ENCODE measurements at regions not wholly inside any gene's neighbourhood (a gene's known extent, or its start where the extent isn't known, plus 50 kb on each side); places are given as distances from the start of the nearest gene placed in this dataset.
"Not testable (repeated sequence)": the region's sequence is repeated elsewhere in the genome, so short reads cannot be mapped to it uniquely, and the experiment has no call there.

DNA sequence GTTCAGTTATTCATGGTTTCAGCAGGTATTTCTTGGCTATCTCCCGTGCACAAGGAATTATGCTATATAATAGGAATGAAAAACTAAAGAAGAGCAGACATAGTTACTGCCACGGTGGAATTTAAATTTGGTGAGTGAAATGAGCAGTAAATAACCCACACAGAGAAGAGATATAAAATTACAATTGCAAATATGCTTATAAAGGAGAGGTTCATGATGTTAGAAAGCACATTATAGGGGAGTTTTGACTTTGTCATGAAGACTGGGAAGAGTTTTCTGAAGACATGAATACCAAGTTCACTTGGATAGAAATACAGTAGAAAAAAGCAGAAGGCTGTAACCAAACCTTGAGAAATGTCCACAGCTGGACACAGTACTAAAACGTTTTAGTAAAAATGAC, 712.0 kb upstream of the AADAT start:
- TF ChIP-seq PAX5 (IDR thresholded peaks at IDR 0.05; ENCODE audit: insufficient read depth, low read length, severe bottlenecking) (no peak), POLR2AphosphoS5 (IDR thresholded peaks at IDR 0.05; ENCODE audit: low read depth, low read length) (no peak), POU2F2 (IDR thresholded peaks at IDR 0.05; ENCODE audit: low read depth, low read length) (no peak), SPI1 (IDR thresholded peaks at IDR 0.05; ENCODE audit: low read depth, low read length) (no peak), TAF1 (IDR thresholded peaks at IDR 0.05; ENCODE audit: low read depth, low read length) (no peak), POLR2A (IDR thresholded peaks at IDR 0.05; ENCODE audit: low read depth, low read length) (no peak)
- DNase-seq (ENCODE audit: insufficient read length, low spot score) (no peak), FAIRE-seq (no peak)

DNA sequence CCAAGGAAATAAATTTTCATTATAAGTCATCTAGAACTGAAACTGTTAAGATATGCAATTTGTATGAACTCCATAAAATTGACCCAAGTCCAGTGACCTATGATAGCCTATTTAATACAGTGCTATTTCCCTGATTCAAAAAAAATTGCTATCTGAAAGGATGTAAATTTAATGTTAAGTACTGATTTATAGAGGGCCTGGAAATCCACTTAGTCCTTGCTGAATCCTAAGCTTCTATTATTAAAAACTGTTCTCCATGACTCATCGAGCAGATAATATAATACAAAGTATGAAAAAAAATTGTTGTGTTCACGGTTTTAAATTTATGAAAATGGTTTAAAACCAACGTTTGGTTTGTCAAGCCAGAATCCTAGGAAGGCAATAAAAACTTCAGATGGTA, 704.8 kb upstream of the AADAT start:
- TF ChIP-seq SPI1 (IDR thresholded peaks at IDR 0.05; ENCODE audit: low read depth, low read length) (no peak), POU2F2 (IDR thresholded peaks at IDR 0.05; ENCODE audit: low read depth, low read length) (no peak), PAX5 (IDR thresholded peaks at IDR 0.05; ENCODE audit: insufficient read depth, low read length, severe bottlenecking) (no peak), POLR2AphosphoS5 (IDR thresholded peaks at IDR 0.05; ENCODE audit: low read depth, low read length) (no peak), POLR2A (IDR thresholded peaks at IDR 0.05; ENCODE audit: low read depth, low read length) (no peak), TAF1 (IDR thresholded peaks at IDR 0.05; ENCODE audit: low read depth, low read length) (no peak)
- no peak for FAIRE-seq
- DNase-seq (ENCODE audit: insufficient read length, low spot score) = no peak

DNA sequence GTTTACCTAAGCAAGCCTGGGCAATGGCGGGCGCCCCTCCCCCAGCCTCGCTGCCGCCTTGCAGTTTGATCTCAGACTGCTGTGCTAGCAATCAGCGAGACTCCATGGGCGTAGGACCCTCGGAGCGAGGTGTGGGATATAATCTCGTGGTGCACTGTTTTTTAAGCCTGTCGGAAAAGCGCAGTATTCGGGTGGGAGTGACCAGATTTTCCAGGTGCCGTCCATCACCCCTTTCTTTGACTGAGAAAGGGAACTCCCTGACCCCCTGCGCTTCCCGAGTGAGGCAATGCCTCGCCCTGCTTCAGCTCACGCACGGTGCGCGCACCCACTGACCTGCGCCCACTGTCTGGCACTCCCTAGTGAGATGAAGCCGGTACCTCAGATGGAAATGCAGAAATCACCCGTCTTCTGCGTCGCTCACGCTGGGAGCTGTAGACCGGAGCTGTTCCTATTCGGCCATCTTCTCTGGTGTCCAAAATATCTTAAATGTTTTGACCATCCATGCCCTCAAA, 698.8 kb upstream of the AADAT start:
- DNase-seq (ENCODE audit: insufficient read length, low spot score); FAIRE-seq: not testable (repeated sequence)

DNA sequence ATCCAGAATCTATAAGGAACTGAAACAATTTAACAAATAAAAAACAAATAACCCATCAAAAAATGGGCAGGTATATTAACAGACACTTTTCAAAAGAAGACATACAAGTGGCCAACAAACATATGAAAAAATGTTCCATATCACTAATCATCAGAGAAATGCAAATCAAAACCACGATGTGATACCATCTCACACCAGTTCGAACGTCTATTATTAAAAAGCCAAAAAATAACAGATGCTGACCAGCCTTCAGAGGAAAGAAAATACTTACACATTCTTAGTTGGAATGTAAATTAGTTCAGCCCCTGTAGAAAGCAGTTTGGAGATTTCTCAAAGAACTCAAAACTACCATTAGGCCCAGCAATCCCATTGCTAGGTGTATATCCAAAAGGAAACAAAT, 687.9 kb upstream of the AADAT start:
- no peak for DNase-seq (ENCODE audit: insufficient read length, low spot score)
- no peak for FAIRE-seq
- no peak for TF ChIP-seq POLR2AphosphoS5 (IDR thresholded peaks at IDR 0.05; ENCODE audit: low read depth, low read length)
- no peak for TF ChIP-seq TAF1 (IDR thresholded peaks at IDR 0.05; ENCODE audit: low read depth, low read length)
- TF ChIP-seq SPI1 (IDR thresholded peaks at IDR 0.05; ENCODE audit: low read depth, low read length) = no peak
- no peak for TF ChIP-seq POU2F2 (IDR thresholded peaks at IDR 0.05; ENCODE audit: low read depth, low read length)
- TF ChIP-seq PAX5 (IDR thresholded peaks at IDR 0.05; ENCODE audit: insufficient read depth, low read length, severe bottlenecking) = no peak
- TF ChIP-seq POLR2A (IDR thresholded peaks at IDR 0.05; ENCODE audit: low read depth, low read length) = no peak

GRCh38 chr4:170776983-170777382, 687.2 kb upstream of the AADAT start:
- TF ChIP-seq SPI1 (IDR thresholded peaks at IDR 0.05; ENCODE audit: low read depth, low read length) (no peak), POLR2A (IDR thresholded peaks at IDR 0.05; ENCODE audit: low read depth, low read length) (no peak), PAX5 (IDR thresholded peaks at IDR 0.05; ENCODE audit: insufficient read depth, low read length, severe bottlenecking) (no peak), POU2F2 (IDR thresholded peaks at IDR 0.05; ENCODE audit: low read depth, low read length) (no peak), POLR2AphosphoS5 (IDR thresholded peaks at IDR 0.05; ENCODE audit: low read depth, low read length) (no peak), TAF1 (IDR thresholded peaks at IDR 0.05; ENCODE audit: low read depth, low read length) (no peak)
- no peak for FAIRE-seq
- no peak for DNase-seq (ENCODE audit: insufficient read length, low spot score)

GRCh38 chr4:170775851-170776250, 686.1 kb upstream of the AADAT start:
- no peak for TF ChIP-seq PAX5 (IDR thresholded peaks at IDR 0.05; ENCODE audit: insufficient read depth, low read length, severe bottlenecking)
- no peak for TF ChIP-seq SPI1 (IDR thresholded peaks at IDR 0.05; ENCODE audit: low read depth, low read length)
- no peak for TF ChIP-seq POU2F2 (IDR thresholded peaks at IDR 0.05; ENCODE audit: low read depth, low read length)
- TF ChIP-seq TAF1 (IDR thresholded peaks at IDR 0.05; ENCODE audit: low read depth, low read length) = no peak
- no peak for TF ChIP-seq POLR2A (IDR thresholded peaks at IDR 0.05; ENCODE audit: low read depth, low read length)
- TF ChIP-seq POLR2AphosphoS5 (IDR thresholded peaks at IDR 0.05; ENCODE audit: low read depth, low read length) = no peak
- FAIRE-seq = no peak
- no peak for DNase-seq (ENCODE audit: insufficient read length, low spot score)

DNA sequence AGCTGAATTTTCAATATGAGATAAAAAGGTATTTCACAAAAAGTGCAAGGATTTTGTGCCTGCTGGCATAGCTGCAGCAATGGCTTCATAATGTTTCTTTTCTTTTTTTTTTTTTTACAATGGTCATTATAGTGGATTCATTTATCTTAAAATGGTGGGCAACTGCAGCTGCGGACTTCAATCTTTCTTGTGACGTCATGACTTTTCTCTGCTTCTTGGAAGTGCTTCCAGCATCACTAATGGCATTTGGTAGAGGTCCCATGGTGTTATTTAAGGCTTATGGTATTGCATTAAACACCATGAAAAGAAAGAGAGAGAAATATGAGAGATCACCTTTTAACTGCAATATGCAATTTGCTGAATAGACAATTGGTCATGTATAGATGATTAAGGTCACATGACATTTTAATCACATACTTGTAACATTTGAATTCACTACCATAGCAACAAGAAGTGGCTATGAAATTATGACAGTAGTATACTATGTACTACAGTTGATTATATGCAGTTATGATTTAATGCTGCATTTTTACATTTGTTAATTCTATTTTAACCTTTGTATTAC, 684.0 kb upstream of the AADAT start:
- no peak for DNase-seq (ENCODE audit: insufficient read length, low spot score)
- no peak for TF ChIP-seq POU2F2 (IDR thresholded peaks at IDR 0.05; ENCODE audit: low read depth, low read length)
- FAIRE-seq = no peak

DNA sequence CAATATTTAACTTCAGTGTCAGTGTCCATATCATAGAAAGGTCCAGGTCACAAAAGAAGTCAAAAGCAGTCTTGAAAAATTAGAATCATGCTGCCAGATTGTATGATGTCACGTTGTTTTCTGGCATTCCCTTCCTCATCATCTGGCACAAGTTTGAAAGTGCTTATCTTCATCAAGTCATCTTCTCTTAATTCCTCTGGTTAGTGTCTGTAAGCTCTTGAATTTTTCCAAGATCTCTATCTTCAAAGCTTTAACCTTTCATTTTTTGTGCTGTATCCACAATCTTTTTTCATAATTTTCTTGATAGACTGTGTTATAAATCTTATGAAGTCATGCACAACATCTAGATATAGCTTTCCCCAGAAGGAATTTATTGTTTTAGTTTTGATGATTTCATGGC, 682.7 kb upstream of the AADAT start:
- DNase-seq (ENCODE audit: insufficient read length, low spot score) (no peak), FAIRE-seq (no peak)

GRCh38 chr4:170770664-170771063, 680.9 kb upstream of the AADAT start:
- no peak for FAIRE-seq
- TF ChIP-seq POLR2AphosphoS5 (IDR thresholded peaks at IDR 0.05; ENCODE audit: low read depth, low read length) (no peak), POLR2A (IDR thresholded peaks at IDR 0.05; ENCODE audit: low read depth, low read length) (no peak), PAX5 (IDR thresholded peaks at IDR 0.05; ENCODE audit: insufficient read depth, low read length, severe bottlenecking) (no peak), POU2F2 (IDR thresholded peaks at IDR 0.05; ENCODE audit: low read depth, low read length) (no peak), SPI1 (IDR thresholded peaks at IDR 0.05; ENCODE audit: low read depth, low read length) (no peak)
- DNase-seq (ENCODE audit: insufficient read length, low spot score) = no peak

More for the DNA sequence above, 682.7 kb upstream of the AADAT start:
- TF ChIP-seq PAX5 (IDR thresholded peaks at IDR 0.05; ENCODE audit: insufficient read depth, low read length, severe bottlenecking) (no peak), POLR2AphosphoS5 (IDR thresholded peaks at IDR 0.05; ENCODE audit: low read depth, low read length) (no peak), SPI1 (IDR thresholded peaks at IDR 0.05; ENCODE audit: low read depth, low read length) (no peak), TAF1 (IDR thresholded peaks at IDR 0.05; ENCODE audit: low read depth, low read length) (no peak), POU2F2 (IDR thresholded peaks at IDR 0.05; ENCODE audit: low read depth, low read length) (no peak), POLR2A (IDR thresholded peaks at IDR 0.05; ENCODE audit: low read depth, low read length) (no peak)

- DNase-seq (ENCODE audit: insufficient read length, low spot score) = no peak
- no peak for TF ChIP-seq PAX5 (IDR thresholded peaks at IDR 0.05; ENCODE audit: insufficient read depth, low read length, severe bottlenecking)
- TF ChIP-seq SPI1 (IDR thresholded peaks at IDR 0.05; ENCODE audit: low read depth, low read length) = no peak
- no peak for TF ChIP-seq TAF1 (IDR thresholded peaks at IDR 0.05; ENCODE audit: low read depth, low read length)
- no peak for TF ChIP-seq POLR2AphosphoS5 (IDR thresholded peaks at IDR 0.05; ENCODE audit: low read depth, low read length)
- no peak for TF ChIP-seq POLR2A (IDR thresholded peaks at IDR 0.05; ENCODE audit: low read depth, low read length)
- TF ChIP-seq POU2F2 (IDR thresholded peaks at IDR 0.05; ENCODE audit: low read depth, low read length) = no peak
- FAIRE-seq = no peak
Observed at GRCh38 chr4:170769862-170770261, 680.1 kb upstream of the AADAT start.

Measured in GM12891 (cell line).